MM.1S (cell line): ENCODE measurements at regions not wholly inside any gene's neighbourhood (a gene's known extent, or its start where the extent isn't known, plus 50 kb on each side); places are given as distances from the start of the nearest gene placed in this dataset.

ENCODE experiments used
- DNase-seq: peaks from one replicate; pipeline ENCODE4 v3.0.0-alpha.2; 2015
- H2AFZ ChIP-seq: fragments of 300-600 bp; sonication (generic); 2 replicates; pipeline ENCODE4 v1.6.0; 2016; ENCODE audit warnings: antibody characterized with exemption, low read length
- H3F3A ChIP-seq: fragments of 300-600 bp; sonication (generic); 2 replicates; pipeline ENCODE4 v1.6.1; 2016; ENCODE audit warnings: mild to moderate bottlenecking, antibody characterized with exemption, low read length, moderate library complexity, mixed read lengths; ENCODE audit not compliant: insufficient read depth
- H3K27ac ChIP-seq: fragments of 300-600 bp; sonication (generic); 2 replicates; pipeline ENCODE4 v1.5.1; 2016; ENCODE audit warnings: mild to moderate bottlenecking, low read length
- H3K27me3 ChIP-seq: fragments of 300-600 bp; sonication (generic); replicated peaks from 2 replicates; pipeline ENCODE4 v1.6.0; 2016; ENCODE audit warnings: low read length; ENCODE audit not compliant: insufficient read depth
- H3K36me3 ChIP-seq: fragments of 300-600 bp; sonication (generic); replicated peaks from 2 replicates; pipeline ENCODE4 v1.6.1; 2016; ENCODE audit warnings: mild to moderate bottlenecking, low read length, mixed read lengths; ENCODE audit not compliant: insufficient read depth
- H3K4me1 ChIP-seq: fragments of 300-600 bp; sonication (generic); 2 replicates; pipeline ENCODE4 v1.6.1; 2016; ENCODE audit warnings: low read length, mixed read lengths
- H3K4me2 ChIP-seq: fragments of 300-600 bp; sonication (generic); 2 replicates; pipeline ENCODE4 v1.6.0; 2016; ENCODE audit warnings: low read depth, low read length
- H3K4me3 ChIP-seq: fragments of 300-600 bp; sonication (generic); 2 replicates; pipeline ENCODE4 v1.5.1; 2016; ENCODE audit warnings: low read length, mixed read lengths
- H3K79me2 ChIP-seq: fragments of 300-600 bp; sonication (generic); 2 replicates; pipeline ENCODE4 v1.6.1; 2016; ENCODE audit warnings: mixed run types, low read length, mixed read lengths
- H3K9ac ChIP-seq: fragments of 300-600 bp; sonication (generic); 2 replicates; pipeline ENCODE4 v1.6.1; 2016; ENCODE audit warnings: low read length, mixed read lengths
- H3K9me2 ChIP-seq: fragments of 300-600 bp; sonication (generic); replicated peaks from 2 replicates; pipeline ENCODE4 v1.6.1; 2016; ENCODE audit warnings: mild to moderate bottlenecking, low read length, mixed read lengths; ENCODE audit not compliant: insufficient read depth
- H3K9me3 ChIP-seq: fragments of 300-600 bp; sonication (generic); replicated peaks from 2 replicates; pipeline ENCODE4 v1.6.1; 2016; ENCODE audit warnings: mild to moderate bottlenecking, low read length, mixed read lengths; ENCODE audit not compliant: insufficient read depth
- H4K20me1 ChIP-seq: fragments of 300-600 bp; sonication (generic); 2 replicates; pipeline ENCODE4 v1.6.1; 2016; ENCODE audit warnings: mild to moderate bottlenecking, low read length, moderate library complexity, mixed read lengths; ENCODE audit not compliant: insufficient read depth
- EZH2 ChIP-seq: fragments of 300-600 bp; sonication (generic); optimal IDR thresholded peaks from 2 replicates; pipeline ENCODE3; 2017; ENCODE audit warnings: low read depth, mild to moderate bottlenecking, antibody characterized with exemption, low read length, mixed read lengths
- EZH2phosphoT487 ChIP-seq: fragments of 300-600 bp; sonication (generic); IDR thresholded peaks from 2 replicates; pipeline ENCODE4 v1.6.1; 2018; ENCODE audit warnings: antibody characterized with exemption, low read length
- TF ChIP-seq, protein P1 (sequence below): fragments of 300-600 bp; sonication (generic); IDR thresholded peaks from 2 replicates; pipeline ENCODE4 v1.5.1; 2016; ENCODE audit warnings: antibody characterized with exemption, low read length, mixed read lengths

DNA sequence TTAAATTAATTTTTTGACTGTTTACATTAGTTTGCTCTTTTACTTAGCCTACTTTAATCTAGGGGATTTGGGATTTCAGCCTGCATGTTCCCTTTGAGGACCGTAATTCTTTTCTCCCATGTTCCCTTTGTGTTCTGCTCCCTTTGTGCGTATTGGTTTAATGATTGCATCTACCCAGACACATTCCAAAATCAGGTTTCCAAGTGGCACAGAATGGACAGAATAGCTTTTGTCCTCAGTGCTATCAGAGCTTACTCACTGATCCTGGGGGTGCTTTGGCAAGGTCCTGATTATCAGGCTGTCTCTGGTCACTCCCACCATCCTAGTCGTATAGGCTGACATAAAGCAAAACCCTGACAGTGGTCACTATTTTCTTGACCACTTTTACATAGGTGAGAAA, 867.5 kb downstream of the TSN start:
- H3K27me3 ChIP-seq, result no peaks in the 10 kb centered on the region
- no peaks in the 10 kb centered on the region for H3K79me2 ChIP-seq
- H3K4me2 ChIP-seq, result no peak overlapping the region
- TF ChIP-seq, protein P1, sequence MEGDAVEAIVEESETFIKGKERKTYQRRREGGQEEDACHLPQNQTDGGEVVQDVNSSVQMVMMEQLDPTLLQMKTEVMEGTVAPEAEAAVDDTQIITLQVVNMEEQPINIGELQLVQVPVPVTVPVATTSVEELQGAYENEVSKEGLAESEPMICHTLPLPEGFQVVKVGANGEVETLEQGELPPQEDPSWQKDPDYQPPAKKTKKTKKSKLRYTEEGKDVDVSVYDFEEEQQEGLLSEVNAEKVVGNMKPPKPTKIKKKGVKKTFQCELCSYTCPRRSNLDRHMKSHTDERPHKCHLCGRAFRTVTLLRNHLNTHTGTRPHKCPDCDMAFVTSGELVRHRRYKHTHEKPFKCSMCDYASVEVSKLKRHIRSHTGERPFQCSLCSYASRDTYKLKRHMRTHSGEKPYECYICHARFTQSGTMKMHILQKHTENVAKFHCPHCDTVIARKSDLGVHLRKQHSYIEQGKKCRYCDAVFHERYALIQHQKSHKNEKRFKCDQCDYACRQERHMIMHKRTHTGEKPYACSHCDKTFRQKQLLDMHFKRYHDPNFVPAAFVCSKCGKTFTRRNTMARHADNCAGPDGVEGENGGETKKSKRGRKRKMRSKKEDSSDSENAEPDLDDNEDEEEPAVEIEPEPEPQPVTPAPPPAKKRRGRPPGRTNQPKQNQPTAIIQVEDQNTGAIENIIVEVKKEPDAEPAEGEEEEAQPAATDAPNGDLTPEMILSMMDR, result no peak
- TF ChIP-seq EZH2phosphoT487 (no peak), EZH2 (no peak)
- H3K9me3 ChIP-seq, result no peaks in the 10 kb centered on the region
- no peak overlapping the region for H2AFZ ChIP-seq
- no peaks in the 10 kb centered on the region for H3K9me2 ChIP-seq
- H3F3A ChIP-seq, result no peaks in the 10 kb centered on the region
- H3K9ac ChIP-seq, result no peak overlapping the region
- H3K4me3 ChIP-seq, result no peak overlapping the region
- H3K4me1 ChIP-seq, result no peaks in the 10 kb centered on the region
- H4K20me1 ChIP-seq, result no peaks in the 10 kb centered on the region
- DNase-seq, result no peak
- H3K27ac ChIP-seq, result no peak overlapping the region
- H3K36me3 ChIP-seq, result no peaks in the 10 kb centered on the region

DNA sequence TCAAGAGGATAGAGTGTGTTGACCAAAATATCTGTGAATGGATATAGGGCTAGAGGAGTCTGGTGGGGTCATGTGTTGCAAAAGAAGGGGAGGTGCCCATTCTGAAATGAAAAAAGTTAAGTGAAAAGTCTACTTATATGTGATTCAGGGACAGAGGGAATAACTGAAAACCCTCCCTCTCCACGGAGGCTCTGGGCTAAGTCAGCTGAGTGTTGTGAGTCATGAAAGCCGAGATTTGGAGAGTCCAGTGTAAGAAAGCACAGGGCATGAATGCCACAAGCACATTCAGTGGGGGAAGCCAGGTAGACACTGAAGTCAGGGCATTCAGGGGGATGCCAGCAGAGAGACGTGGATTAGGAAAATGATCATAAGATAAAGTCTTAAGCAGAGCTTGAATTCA, 871.9 kb downstream of the TSN start:
- H3K4me2 ChIP-seq, result no peak overlapping the region
- H3K27me3 ChIP-seq, result no peaks in the 10 kb centered on the region
- no peaks in the 10 kb centered on the region for H3K4me1 ChIP-seq
- no peaks in the 10 kb centered on the region for H3F3A ChIP-seq
- TF ChIP-seq EZH2, result no peak
- no peaks in the 10 kb centered on the region for H3K79me2 ChIP-seq
- no peak overlapping the region for H3K9ac ChIP-seq
- H3K27ac ChIP-seq, result no peak overlapping the region
- no peaks in the 10 kb centered on the region for H3K9me3 ChIP-seq
- DNase-seq, result no peak
- no peak overlapping the region for H3K4me3 ChIP-seq
- no peaks in the 10 kb centered on the region for H3K9me2 ChIP-seq
- no peaks in the 10 kb centered on the region for H4K20me1 ChIP-seq
- no peaks in the 10 kb centered on the region for H3K36me3 ChIP-seq
- H2AFZ ChIP-seq, result no peak overlapping the region

DNA sequence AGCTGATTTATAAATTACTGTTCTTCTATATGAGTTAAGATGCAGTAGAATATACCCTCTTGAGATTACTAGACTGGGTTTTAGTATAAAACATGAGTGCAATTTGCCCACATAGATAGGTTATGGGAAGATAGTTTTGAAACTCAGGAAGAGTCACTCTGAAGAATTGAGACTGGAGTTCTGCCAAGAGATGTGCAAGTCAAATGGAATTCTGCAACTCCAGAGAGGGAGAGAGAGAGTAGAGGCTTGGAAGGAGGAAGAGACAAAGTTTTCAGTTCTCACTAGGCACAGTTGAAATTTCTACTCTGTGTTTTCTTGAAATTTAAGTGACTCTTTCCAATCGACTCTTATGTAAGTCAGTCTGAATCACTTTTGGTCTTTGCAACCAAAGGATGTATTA, 878.8 kb downstream of the TSN start:
- no peak overlapping the region for H3K4me2 ChIP-seq
- no peak overlapping the region for H2AFZ ChIP-seq
- no peaks in the 10 kb centered on the region for H3F3A ChIP-seq
- no peak overlapping the region for H3K27ac ChIP-seq
- H4K20me1 ChIP-seq, result no peaks in the 10 kb centered on the region
- TF ChIP-seq EZH2 (no peak), EZH2phosphoT487 (no peak)
- TF ChIP-seq, protein P1, result no peak
- H3K4me3 ChIP-seq, result no peak overlapping the region
- H3K27me3 ChIP-seq, result no peaks in the 10 kb centered on the region
- H3K79me2 ChIP-seq, result no peaks in the 10 kb centered on the region
- H3K36me3 ChIP-seq, result no peaks in the 10 kb centered on the region
- no peaks in the 10 kb centered on the region for H3K9me3 ChIP-seq
- H3K4me1 ChIP-seq, result no peaks in the 10 kb centered on the region
- H3K9ac ChIP-seq, result no peak overlapping the region
- DNase-seq, result no peak
- no peaks in the 10 kb centered on the region for H3K9me2 ChIP-seq

DNA sequence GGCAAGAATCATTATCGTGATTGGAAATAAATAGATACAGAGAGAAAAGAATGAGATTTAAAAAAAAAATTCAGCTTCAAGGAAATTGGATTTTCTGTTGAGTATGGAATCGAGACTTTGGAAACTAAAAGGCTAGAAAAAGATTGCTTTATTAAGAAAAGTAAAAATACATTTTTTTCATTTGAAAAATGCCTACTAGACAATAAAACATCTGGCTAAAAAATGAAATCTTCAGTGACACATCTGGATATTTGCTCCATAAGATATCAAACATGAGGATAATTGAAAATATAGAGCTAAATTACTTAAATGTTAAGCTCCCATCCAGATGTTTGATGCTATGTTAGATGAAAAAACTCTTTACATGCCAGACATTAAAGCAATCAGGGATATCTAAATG, 879.5 kb downstream of the TSN start:
- H4K20me1 ChIP-seq, result no peaks in the 10 kb centered on the region
- no peak for DNase-seq
- no peaks in the 10 kb centered on the region for H3K36me3 ChIP-seq
- H3K9me2 ChIP-seq, result no peaks in the 10 kb centered on the region
- no peak for TF ChIP-seq EZH2phosphoT487
- no peak for TF ChIP-seq EZH2
- TF ChIP-seq, protein P1, result no peak
- no peak overlapping the region for H3K27ac ChIP-seq
- H3K9me3 ChIP-seq, result no peaks in the 10 kb centered on the region
- H3K79me2 ChIP-seq, result no peaks in the 10 kb centered on the region
- H3F3A ChIP-seq, result no peaks in the 10 kb centered on the region
- H3K4me1 ChIP-seq, result no peaks in the 10 kb centered on the region
- H2AFZ ChIP-seq, result no peak overlapping the region
- no peak overlapping the region for H3K4me2 ChIP-seq
- H3K27me3 ChIP-seq, result no peaks in the 10 kb centered on the region
- H3K4me3 ChIP-seq, result no peak overlapping the region
- H3K9ac ChIP-seq, result no peak overlapping the region
